GM18505 (cell line): ENCODE measurements at regions not wholly inside any gene's neighbourhood (a gene's known extent, or its start where the extent isn't known, plus 50 kb on each side); places are given as distances from the start of the nearest gene placed in this dataset.
"Not testable (repeated sequence)": the region's sequence is repeated elsewhere in the genome, so short reads cannot be mapped to it uniquely, and the experiment has no call there.

Experiments
- ATAC-seq: cut with Tn5 transposase; IDR thresholded peaks from one replicate; pipeline ENCODE4 v1.9.1; 2021; ENCODE audit not compliant: unreplicated experiment
- POLR2A ChIP-seq: IDR thresholded peaks from 4 replicates; pipeline ENCODE4 v1.6.1; 2011; ENCODE audit warnings: borderline replicate concordance; ENCODE audit not compliant: insufficient read depth, insufficient read length; ENCODE audit errors: extremely low read depth

- ATAC-seq = no peak
- no peak for TF ChIP-seq POLR2A
Observed at GRCh38 chr2:220353897-220354296, 726.5 kb downstream of the SLC4A3 start.

GRCh38 chr2:220356076-220356475 lies 728.6 kb downstream of the SLC4A3 start:
- TF ChIP-seq POLR2A = no peak
- no peak for ATAC-seq

- ATAC-seq = no peak
- TF ChIP-seq POLR2A = no peak
Observed at GRCh38 chr2:220365023-220365422, 737.6 kb downstream of the SLC4A3 start.

GRCh38 chr2:220366765-220367164 lies 739.3 kb downstream of the SLC4A3 start:
- no peak for TF ChIP-seq POLR2A
- ATAC-seq = no peak

- no peak for ATAC-seq
- no peak for TF ChIP-seq POLR2A
Observed at GRCh38 chr2:220370764-220371163, 743.3 kb downstream of the SLC4A3 start.

- ATAC-seq = no peak
- TF ChIP-seq POLR2A = no peak
Observed at GRCh38 chr2:220371211-220371610, 743.8 kb downstream of the SLC4A3 start.

GRCh38 chr2:220373878-220374277 lies 746.4 kb downstream of the SLC4A3 start:
- TF ChIP-seq POLR2A = no peak
- no peak for ATAC-seq

GRCh38 chr2:220374282-220374681 lies 746.9 kb downstream of the SLC4A3 start:
- no peak for TF ChIP-seq POLR2A
- ATAC-seq = no peak

GRCh38 chr2:220377482-220378155 lies 750.2 kb downstream of the SLC4A3 start:
- TF ChIP-seq POLR2A = no peak
- ATAC-seq = no peak

- ATAC-seq = not testable (repeated sequence)
Observed at GRCh38 chr2:220387758-220388157, 760.3 kb downstream of the SLC4A3 start.

GRCh38 chr2:220393711-220394110 lies 766.3 kb downstream of the SLC4A3 start:
- ATAC-seq = no peak

GRCh38 chr2:220394433-220394832 lies 767.0 kb downstream of the SLC4A3 start:
- ATAC-seq = no peak
- TF ChIP-seq POLR2A = no peak

More at GRCh38 chr2:220393711-220394110, 766.3 kb downstream of the SLC4A3 start:
- TF ChIP-seq POLR2A = no peak

- no peak for ATAC-seq
- TF ChIP-seq POLR2A = no peak
Observed at GRCh38 chr2:220396287-220396686, 768.9 kb downstream of the SLC4A3 start.

GRCh38 chr2:220410296-220410695 lies 782.9 kb downstream of the SLC4A3 start:
- no peak for TF ChIP-seq POLR2A
- no peak for ATAC-seq

GRCh38 chr2:220417503-220417902 lies 790.1 kb downstream of the SLC4A3 start:
- no peak for TF ChIP-seq POLR2A
- no peak for ATAC-seq
